HUES48 (cell line): ENCODE measurements at regions not wholly inside any gene's neighbourhood (a gene's known extent, or its start where the extent isn't known, plus 50 kb on each side); places are given as distances from the start of the nearest gene placed in this dataset.

Experiments
- H3K27ac ChIP-seq: one replicate; pipeline ENCODE4 v1.7.0; 2013; ENCODE audit warnings: low read depth, low read length, inconsistent platforms
- H3K27me3 ChIP-seq: 2 replicates; pipeline ENCODE4 v1.6.1; 2013; ENCODE audit warnings: mild to moderate bottlenecking, low read length; ENCODE audit not compliant: control insufficient read depth, insufficient read depth
- H3K36me3 ChIP-seq: 2 replicates; pipeline ENCODE4 v1.6.1; 2013; ENCODE audit warnings: low read length; ENCODE audit not compliant: control insufficient read depth, insufficient read depth
- H3K4me1 ChIP-seq: 2 replicates; pipeline ENCODE4 v1.6.1; 2013; ENCODE audit warnings: mild to moderate bottlenecking, low read length; ENCODE audit not compliant: control insufficient read depth, insufficient read depth
- H3K4me3 ChIP-seq: 2 replicates; pipeline ENCODE4 v1.5.1; 2013; ENCODE audit warnings: mild to moderate bottlenecking, low read depth, low read length
- H3K9ac ChIP-seq: 2 replicates; pipeline ENCODE4 v1.6.1; 2013; ENCODE audit warnings: mild to moderate bottlenecking, low read depth, low read length, moderate library complexity
- H3K9me3 ChIP-seq: 2 replicates; pipeline ENCODE4 v1.6.1; 2013; ENCODE audit warnings: low read length; ENCODE audit not compliant: control insufficient read depth, insufficient read depth

DNA sequence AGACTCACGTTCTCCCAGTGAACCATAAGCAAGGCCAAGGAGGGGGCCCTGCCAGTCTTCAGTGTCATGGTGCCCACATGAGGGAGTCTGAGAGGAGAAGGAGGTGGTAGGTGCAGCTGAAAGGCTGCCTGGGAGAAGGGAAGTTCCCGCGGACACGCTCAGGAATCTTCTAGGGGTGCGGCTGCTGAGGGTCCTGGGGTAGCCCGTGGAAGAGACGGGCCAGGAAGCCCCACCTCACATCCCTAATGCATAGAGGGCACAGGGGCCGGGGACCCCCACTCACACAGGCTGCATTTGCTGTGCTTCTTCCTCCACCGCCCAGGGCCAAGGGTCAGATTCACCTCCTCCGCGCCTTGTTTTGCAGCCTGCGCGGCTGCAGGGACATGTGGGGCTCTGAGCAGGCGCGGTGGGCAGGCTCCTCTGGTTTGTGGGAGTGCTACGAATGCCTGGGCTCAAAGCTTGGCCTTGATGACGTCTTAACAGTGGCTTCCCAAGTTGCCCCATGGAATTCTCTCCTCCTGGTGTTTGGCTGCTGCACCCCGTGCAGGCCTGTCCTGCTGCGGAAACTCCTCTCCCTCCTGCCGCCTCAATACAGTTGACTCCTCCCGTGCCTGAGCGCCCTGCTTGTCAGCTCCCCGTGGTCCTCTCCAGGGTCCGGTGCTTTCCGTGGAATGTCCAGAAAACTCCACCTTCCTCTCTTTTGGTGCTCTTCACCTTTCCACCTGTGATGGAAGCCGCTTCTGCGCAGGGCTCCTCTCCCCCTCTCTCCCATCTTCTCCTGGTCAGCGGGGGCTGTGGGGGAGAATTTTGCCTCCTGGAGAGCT is 95.7 kb downstream of the VAPA start:
- Histone ChIP-seq H3K4me1 (no peaks in the 10 kb centered on the region), H3K9me3 (no peaks in the 10 kb centered on the region), H3K27ac (no peak overlapping the region), H3K9ac (no peak overlapping the region), H3K36me3 (no peaks in the 10 kb centered on the region), H3K27me3 (no peaks in the 10 kb centered on the region), H3K4me3 (no peak overlapping the region)

DNA sequence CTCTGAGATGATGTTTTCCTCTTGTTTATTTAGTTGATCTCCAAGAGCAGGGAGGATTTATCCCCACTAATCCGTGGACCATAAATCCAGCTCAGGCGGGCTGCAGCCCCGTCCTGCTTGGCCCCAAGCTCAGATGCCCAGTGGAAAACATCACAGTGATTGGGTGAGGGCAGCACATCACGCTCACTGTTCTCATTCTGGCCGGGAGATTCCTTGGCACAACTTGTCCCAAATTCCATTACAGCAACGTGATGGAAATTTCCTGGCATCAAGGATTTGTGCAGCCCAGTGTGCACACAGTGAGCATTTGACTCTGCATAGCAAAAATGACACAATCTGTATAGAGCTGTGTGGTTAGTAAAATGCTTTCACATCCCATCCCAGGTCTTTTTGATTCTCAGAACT is 96.8 kb downstream of the VAPA start:
- no peaks in the 10 kb centered on the region for H3K4me1 ChIP-seq
- H3K36me3 ChIP-seq, result no peaks in the 10 kb centered on the region
- no peak overlapping the region for H3K4me3 ChIP-seq
- H3K9me3 ChIP-seq, result no peaks in the 10 kb centered on the region
- H3K9ac ChIP-seq, result no peak overlapping the region
- H3K27me3 ChIP-seq, result no peaks in the 10 kb centered on the region
- no peak overlapping the region for H3K27ac ChIP-seq

DNA sequence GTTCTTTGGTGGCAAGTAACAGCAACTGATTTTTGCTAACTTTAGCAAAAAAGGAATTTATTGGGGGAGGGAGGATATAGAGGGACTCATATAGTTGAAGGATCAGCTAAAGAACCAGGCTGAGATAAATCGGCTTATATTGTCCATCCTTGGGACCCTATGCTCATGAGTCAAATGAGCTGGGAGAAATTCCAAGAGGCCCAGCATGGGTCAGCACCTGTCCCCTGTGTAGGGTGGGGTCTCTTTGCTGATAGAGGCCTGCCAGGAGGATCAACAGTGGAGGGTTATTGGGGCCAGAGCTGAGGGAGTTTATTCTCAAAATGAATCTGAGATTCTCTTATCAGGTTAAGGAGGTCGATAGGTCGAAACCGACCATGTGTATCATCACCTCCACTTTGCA is 97.2 kb downstream of the VAPA start:
- no peaks in the 10 kb centered on the region for H3K4me1 ChIP-seq
- H3K4me3 ChIP-seq, result no peak overlapping the region
- no peak overlapping the region for H3K27ac ChIP-seq
- H3K36me3 ChIP-seq, result no peaks in the 10 kb centered on the region
- H3K27me3 ChIP-seq, result no peaks in the 10 kb centered on the region
- H3K9me3 ChIP-seq, result no peaks in the 10 kb centered on the region
- H3K9ac ChIP-seq, result no peak overlapping the region

DNA sequence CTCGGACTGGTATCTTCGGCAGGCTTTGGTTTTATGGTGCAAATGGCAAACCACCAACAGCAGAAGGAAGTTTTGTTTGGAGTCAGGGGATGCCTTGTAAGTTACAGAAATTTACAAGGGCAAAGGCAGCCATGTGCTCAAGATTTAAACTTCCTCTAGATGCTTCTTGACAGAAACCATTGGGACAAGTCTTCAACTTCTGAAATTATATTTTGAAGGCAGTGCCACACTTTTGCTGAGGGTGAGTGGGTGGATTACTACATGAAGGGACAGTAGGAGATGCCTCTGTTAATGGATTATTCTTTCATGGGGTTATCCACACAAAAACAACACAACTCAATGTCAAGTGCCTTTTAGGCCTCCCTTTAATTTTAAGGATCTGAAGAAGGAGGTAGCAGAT is 97.9 kb downstream of the VAPA start:
- no peak overlapping the region for H3K9ac ChIP-seq
- H3K36me3 ChIP-seq, result no peaks in the 10 kb centered on the region
- H3K27me3 ChIP-seq, result no peaks in the 10 kb centered on the region
- H3K27ac ChIP-seq, result no peak overlapping the region
- H3K9me3 ChIP-seq, result no peaks in the 10 kb centered on the region
- no peaks in the 10 kb centered on the region for H3K4me1 ChIP-seq
- H3K4me3 ChIP-seq, result no peak overlapping the region

DNA sequence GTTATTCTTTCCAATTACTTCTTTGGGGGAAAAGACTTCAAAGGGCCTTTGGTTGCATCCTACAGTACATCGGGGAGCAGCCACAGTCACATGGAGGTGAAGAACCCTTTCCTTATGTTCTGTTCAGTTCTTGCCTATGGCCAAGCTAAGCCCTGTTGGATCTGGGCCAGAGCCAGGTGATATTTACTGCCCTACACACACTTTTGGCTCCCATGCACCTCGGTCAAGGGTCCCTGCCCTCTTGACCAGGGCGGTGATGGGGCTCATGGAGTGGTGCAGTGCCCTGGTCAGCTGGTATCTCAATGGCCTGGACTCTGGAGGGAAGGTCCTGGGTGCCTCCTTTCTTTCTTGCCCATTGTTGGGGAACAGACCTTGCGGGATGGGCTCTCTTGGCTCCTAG is 98.7 kb downstream of the VAPA start:
- Histone ChIP-seq H3K4me3 (no peak overlapping the region), H3K27me3 (no peaks in the 10 kb centered on the region), H3K27ac (no peak overlapping the region), H3K9ac (no peak overlapping the region), H3K4me1 (no peaks in the 10 kb centered on the region), H3K36me3 (no peaks in the 10 kb centered on the region), H3K9me3 (no peaks in the 10 kb centered on the region)

DNA sequence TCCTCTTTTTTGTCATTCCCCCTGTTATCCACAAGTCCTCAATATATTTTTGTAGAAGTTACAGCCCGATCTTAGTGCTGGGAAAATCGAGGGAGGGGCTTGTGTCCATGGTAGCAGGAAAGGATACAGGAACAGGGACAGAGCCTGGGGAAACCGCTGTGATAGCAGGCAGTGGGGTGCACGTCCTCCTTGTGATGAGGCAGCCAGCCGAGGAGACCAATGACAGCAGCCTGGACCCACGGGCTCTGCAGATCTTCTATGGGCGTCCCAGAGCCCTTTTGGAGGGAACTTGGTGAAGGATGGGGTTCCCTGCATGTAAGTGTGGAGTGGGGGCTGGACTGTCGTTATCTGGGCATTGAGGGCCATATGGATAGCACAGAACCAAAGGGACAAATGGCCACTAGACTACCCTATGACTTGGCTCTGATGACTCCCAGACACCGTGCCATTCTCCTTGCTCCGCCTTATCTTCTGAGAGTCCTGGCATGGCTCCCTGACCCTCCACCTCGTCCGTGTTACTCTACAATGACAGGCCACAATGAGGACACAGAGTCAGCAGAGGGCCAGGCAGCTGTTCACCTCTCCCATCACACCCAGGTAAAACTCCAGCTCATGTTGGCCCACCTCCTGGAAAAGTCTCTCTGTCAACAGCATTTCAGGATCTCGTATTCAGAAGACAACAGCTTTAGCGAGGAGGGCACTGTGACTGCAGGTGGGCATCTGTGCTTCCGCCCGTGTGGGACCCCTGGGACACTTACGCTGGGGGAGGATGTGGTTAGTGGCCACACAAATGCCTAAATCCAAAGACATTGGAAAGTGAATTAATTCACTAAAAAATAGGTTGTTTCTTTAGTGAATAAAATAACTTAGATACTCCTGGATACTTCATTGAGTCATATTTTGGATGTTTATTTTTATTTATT is 100.1 kb downstream of the VAPA start:
- no peaks in the 10 kb centered on the region for H3K4me1 ChIP-seq

DNA sequence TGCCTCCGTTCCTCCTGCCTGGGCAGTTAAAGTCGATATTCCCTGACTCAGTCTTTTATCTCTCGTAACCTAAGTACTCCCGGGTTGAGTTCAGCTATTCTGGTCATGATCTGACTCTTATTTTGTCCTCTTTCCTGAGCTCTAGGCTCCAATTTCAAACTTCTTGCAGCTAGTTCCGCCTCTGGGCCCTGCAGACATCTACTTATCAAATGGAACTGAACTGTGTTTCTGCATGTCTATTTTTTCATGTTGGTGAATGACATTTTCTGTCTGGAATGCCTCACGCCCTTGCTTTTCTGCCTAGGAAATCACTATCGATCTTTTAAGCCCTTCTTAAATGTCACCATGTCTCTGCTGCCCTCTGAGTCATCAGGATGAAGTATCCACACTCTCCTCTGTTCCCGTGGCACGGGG is 101.5 kb downstream of the VAPA start:
- H3K9ac ChIP-seq, result no peak overlapping the region
- no peaks in the 10 kb centered on the region for H3K4me1 ChIP-seq
- H3K27ac ChIP-seq, result no peak overlapping the region
- no peaks in the 10 kb centered on the region for H3K9me3 ChIP-seq
- H3K27me3 ChIP-seq, result no peaks in the 10 kb centered on the region
- no peaks in the 10 kb centered on the region for H3K36me3 ChIP-seq
- H3K4me3 ChIP-seq, result no peak overlapping the region

More for the DNA sequence above, 100.1 kb downstream of the VAPA start:
- H3K27me3 ChIP-seq, result no peaks in the 10 kb centered on the region
- no peak overlapping the region for H3K4me3 ChIP-seq
- H3K9ac ChIP-seq, result no peak overlapping the region
- H3K27ac ChIP-seq, result no peak overlapping the region
- H3K36me3 ChIP-seq, result no peaks in the 10 kb centered on the region
- no peaks in the 10 kb centered on the region for H3K9me3 ChIP-seq

DNA sequence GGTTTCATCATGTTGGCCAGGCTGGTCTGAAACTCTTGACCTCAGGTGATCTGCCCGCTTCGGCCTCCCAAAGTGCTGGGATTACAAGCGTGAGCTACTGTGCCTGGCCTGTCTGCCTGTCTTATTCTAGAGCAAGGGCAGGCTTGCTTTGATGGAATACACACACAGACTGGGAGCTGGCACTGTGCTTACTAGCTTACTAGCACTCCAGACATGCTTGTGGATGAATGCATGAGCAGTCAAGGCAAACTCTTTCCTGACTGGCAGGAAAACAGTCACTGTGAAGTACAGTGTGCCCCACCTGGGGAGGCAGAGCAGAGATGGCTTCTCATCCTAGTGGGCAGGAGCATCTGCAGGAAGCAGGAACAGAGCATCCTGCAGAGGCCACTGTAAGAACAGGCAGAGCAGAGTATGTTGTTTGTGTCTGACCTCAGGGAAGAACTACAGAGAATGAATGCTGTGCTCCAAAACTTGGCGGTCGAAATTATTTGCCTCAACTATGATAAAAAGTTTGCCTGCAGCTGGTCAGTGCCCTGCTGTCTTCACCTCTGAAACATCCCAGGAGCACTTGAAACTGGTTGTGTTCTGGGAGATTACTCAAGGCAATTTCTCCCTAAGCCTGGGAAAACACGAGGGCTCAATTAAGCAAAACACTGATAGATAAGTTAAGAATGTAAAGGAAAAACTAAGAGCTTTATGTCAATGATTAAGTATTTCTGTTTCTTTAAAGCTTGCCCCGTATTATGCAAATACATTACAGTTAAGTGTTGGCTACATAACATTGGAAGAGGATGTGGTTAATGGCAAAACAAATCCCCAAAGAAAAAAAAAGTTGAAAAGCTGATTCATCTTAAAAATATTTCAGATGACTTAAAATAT is 102.4 kb downstream of the VAPA start:
- Histone ChIP-seq H3K9me3 (no peaks in the 10 kb centered on the region), H3K9ac (no peak overlapping the region), H3K27ac (no peak overlapping the region), H3K4me3 (no peak overlapping the region), H3K36me3 (no peaks in the 10 kb centered on the region), H3K4me1 (no peaks in the 10 kb centered on the region), H3K27me3 (no peaks in the 10 kb centered on the region)

DNA sequence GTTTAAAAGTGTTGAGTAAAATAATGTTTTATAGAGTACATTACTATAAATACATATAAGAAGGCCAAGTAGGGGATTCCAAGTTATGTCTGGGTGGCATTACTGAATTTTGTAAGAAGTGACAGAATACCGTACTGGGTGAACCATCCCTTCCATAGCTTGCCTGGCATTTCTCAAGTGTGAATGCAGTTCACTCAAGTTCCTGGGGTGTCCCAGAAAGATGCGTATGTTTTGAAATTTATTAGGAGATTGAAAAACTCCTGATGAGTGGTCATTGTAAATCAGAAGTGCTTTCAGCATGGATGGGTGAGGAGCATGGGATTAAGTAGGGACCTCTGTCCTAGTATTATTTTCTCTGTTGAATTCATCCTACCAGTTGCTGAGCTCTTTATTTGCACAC is 103.2 kb downstream of the VAPA start:
- no peak overlapping the region for H3K27ac ChIP-seq
- no peaks in the 10 kb centered on the region for H3K27me3 ChIP-seq
- H3K9me3 ChIP-seq, result no peaks in the 10 kb centered on the region
- no peak overlapping the region for H3K4me3 ChIP-seq
- no peak overlapping the region for H3K9ac ChIP-seq
- no peaks in the 10 kb centered on the region for H3K36me3 ChIP-seq
- no peaks in the 10 kb centered on the region for H3K4me1 ChIP-seq

DNA sequence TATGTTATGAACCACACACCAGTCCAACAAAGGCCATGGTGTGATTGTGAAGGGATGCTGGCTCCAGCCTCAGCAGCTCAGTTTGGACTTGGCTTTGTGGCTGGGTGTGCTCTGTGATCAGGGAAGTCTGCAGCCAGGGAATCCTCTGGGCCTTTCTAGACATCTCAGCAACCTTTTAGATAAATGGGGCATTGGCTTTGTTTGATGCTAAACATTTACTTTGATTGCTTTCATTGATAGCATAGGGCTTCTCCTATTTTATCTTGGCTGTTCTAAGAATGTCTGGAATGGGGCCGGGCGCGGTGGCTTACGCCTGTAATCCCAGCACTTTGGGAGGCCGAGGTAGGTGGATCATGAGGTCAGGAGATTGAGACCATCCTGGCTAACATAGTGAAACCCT is 104.5 kb downstream of the VAPA start:
- Histone ChIP-seq H3K4me1 (no peaks in the 10 kb centered on the region), H3K4me3 (no peak overlapping the region), H3K27me3 (no peaks in the 10 kb centered on the region), H3K36me3 (no peaks in the 10 kb centered on the region), H3K9ac (no peak overlapping the region), H3K27ac (no peak overlapping the region), H3K9me3 (no peaks in the 10 kb centered on the region)
